ENCODE measurements at regions not wholly inside any gene's neighbourhood (a gene's known extent, or its start where the extent isn't known, plus 50 kb on each side); places are given as distances from the start of the nearest gene placed in this dataset.

DNA sequence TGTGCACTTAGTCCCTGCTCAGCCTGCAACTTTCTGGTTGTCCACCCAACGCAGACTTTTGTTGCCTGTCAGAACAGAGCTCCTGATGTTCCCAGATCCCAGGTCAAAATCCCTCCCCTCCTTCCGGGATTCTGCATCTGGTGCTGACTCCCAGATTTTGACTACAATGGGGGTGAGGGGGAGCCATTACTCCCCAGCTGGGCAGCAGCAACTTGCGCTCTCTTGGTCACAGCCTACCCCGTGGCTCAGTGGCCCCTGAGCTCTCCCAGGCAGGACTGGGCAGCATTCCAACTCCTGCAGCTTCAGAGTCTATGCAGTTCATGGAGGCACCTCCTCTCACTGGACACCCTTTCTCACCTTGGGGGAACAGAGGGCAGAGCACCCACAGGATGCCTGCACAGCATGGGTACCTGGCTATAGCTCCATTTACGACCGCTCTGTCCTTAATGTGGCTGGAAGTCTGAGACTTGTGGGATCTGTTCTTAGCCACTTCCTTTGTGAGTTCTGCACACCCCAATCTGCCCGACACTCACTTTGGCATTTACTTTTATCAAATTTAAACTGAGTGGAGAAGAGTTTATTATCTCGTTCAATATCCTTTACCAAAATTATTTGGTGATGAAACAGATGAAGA, 545.5 kb upstream of the MGMT start:
- DNase-seq: no peak

DNA sequence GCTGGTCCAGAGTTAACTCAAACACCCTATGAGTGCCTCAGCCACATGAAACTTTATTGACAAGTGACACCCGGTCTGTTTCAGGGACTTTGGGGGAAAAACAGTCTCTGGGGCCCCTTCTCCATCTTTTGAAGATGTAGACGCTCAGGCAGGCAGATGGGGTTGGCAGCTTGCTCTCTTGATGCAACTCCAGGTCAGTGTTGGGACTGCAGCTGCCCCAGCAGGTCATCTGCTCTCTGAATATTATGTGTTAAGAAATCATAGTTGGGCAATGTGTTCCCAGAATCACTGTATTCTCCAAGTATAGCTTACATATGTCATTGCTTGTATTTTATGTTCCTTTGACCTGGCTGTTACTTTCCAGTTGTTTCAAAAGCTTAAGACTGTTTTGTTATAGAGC, 544.9 kb upstream of the MGMT start:
- no peak for DNase-seq

DNA sequence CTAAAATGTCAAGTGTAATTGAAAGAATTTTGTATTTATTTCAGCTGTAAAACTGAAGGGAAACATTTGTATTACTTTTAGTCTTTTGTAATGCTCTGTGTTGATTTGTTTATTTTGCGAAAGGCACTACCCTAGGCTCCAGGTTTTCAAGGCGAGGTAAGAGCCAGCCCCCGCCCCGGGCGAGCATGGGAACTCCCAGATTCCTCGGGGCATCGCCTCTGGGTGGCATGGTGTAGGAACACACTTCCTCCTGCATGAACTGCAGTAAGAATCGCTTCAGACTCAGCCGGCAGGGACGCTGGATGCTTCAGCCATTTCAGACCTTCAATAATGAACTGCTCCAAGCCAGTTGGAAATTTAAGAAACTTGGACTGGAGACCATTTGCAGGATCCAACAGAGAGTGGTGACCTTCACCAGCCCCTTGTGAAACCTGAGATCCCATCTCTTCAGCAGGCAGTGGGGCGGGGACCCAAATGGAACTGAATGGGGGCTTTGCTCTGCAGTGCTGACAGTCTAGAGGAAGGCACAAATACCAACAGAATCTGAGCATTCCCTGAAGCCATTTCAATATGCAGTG, 544.3 kb upstream of the MGMT start:
- DNase-seq: no peak

DNA sequence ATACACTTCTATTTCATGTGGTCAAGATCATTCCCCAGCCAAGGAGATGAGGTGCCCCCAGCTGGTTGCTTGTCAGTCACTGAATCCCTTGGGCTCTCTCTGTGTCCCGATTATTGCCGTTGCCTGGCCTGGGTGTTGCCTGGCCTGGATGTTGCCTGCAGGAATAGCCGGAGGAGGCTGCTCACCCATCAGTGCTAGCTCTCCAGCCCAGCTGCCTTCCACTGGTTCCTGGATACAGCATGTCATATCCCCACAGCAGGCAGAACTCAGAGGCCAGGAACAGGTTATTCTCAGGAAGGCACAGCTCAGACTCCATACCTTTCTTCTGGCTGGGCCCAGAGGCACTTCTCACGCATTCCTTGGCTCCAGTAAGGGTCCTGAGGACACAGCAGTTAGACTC, 542.1 kb upstream of the MGMT start:
- DNase-seq: no peak

DNA sequence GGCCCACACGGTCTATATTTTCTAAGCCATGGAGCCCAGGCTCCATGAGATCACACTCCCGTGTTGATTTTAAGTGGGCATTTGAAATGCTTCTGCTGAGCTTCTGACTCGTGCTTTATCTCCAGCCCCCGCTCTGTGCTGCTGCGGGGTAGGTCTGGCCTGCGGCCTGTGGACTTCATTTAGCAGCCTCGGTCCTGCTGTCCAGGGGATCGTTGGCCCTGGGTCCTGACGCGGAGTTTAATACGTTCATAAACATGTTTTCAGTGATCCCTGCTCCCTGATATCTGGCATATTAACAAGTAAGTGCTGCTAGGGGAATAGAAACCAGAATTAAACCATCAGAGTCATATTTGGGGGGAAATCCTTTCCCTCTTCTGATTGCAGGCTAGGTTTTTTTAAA, 540.3 kb upstream of the MGMT start:
- no peak for DNase-seq

DNA sequence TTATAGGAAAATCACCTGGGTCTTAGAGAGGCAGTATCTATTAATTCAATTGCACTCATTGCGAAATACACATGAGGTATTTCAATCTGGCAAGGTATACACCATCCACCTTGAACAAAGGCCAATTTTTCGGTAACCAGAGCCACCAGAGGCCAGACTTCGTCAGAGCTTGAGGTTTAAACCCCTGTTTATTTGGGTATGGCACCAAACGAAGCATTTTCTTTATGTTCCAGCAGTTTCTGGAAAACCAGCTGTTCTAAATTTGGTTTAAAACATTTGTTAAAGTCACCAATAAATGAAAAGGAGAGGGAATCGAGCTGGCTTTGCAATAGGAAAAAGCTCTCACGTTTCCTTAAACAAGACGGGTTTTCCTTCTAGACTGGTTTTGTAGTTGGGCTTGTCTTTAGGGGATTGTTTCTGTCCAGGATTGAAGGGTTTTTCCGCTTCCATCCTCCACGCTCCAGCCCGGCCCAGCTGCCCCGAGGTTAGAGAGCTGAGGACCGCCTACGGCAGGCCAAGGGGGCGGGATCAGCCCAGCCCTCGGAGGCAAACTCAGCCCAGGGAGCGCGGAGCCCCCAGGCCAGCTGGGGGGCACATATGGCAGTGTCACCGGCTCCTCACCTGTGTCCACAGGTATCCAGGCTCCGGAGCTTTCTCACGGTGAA, 539.4 kb upstream of the MGMT start:
- no peak for DNase-seq

DNA sequence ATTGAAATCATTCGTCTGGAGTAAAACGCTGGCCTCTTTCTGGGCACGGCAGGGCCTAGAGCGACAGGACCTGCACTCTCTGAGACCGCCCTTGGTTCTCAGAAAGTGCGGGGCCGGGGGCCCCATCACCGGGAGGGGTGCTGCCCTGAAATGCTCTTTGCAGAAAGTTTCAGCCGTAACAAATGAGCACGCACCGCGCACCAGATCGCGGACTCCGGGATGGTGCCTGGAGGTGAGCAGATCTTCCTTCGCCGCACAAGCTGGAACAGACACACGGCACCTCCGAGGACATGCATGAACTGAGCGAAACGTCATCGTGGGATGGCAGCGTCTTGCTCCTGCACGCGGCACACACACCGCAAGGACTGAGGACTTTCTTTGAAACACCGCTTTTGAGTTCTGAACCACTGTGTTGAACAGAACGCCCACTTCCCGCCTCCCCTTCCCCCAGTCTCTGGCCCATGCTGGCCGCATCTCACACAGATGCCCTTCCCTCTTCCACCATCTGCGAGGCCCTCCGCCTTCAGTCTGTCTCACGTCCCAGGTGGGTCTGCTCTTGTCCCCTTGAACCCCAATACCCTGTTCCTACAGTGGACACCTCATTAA, 538.7 kb upstream of the MGMT start:
- DNase-seq: no peak

DNA sequence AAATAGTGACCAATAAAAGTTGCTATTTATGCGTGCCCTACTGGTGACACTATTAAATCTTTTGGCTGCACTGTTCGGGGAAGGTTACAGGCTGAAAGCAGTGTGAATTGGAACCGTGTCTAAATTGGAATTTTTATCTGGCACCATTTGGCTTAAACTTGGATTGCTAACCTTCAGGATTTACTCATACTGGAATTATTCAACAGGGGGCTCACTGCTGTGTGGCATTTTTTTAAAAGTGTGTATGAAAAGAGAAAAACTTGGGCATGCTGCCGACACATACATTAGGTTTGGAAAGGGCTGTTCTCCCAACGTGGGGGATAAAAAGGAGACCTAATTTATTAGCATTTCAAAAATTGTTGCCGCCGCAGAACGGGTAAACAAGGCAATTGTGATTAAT, 537.9 kb upstream of the MGMT start:
- DNase-seq: no peak

DNA sequence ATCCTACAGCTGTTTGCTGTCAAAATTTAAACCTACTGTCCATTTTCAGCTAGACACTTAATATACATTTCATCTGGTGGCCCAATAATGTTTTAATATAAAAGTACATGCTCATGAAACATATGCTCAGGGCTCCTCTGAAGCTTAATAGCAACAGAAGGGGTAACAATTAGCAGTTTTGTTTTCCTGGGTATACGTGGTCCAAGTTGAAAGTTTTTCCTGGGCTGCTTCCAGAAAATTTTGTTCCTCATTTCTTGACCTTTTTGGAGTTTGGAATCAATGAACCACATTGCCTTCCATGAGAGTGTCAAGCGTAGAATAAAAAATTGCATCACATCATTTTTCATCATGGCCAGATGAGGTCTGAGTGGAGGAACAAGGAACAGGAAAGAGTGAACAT, 537.3 kb upstream of the MGMT start:
- no peak for DNase-seq

DNA sequence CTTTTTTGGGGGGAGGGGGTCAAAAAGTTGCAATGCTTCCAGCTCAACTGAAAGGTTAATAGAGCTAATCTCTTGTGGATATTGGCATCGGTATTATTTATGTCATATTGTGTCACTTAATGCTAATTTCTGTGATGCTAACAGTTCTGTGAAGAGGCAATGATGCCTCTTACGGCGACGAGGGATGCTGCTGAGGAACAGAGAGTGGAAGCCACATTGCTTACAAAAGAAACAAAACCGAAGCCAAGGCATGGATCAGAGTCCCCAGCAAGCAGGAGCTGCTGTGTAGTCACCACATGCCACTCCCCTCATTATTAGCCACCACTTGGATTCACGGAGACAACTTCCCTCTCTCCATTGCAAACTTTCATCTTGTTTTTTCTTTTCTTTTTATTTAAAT, 536.5 kb upstream of the MGMT start:
- DNase-seq: no peak

DNA sequence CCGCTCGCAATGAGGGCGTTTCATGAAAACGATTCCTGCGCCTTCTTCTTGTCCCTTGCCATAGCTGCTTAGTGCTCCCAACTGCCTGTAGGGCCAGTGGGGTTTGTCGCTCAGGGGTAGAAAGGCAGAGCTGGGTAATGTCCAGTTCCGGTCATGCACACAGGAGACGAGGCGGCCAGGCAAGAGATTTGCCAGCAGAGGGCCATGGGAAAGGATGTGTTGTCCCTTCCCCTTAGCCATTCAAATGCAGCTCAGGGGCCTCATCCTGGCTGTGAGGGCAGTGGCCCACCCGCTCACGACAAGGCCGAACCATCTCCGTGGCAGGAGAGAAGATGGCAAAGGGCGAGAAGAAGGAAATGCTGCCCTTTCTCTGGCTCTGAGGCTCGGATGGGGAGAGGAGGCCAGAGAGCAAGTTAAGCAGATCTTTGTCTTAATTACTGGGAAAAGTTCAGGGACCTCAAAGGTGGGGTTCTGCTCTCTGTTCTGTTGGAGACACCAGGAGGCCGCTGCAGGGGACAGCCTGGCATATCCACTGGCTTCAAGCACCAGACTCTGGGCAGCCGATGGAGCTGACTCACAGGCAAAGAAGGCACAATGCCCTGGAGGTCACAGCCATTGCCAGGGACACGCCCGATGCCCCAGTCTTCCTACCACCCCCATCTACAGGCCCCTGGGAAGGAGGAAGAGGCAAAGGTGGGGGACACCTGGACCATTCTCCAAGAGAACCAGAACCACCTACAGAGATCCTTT, 534.8 kb upstream of the MGMT start:
- DNase-seq: no peak

DNA sequence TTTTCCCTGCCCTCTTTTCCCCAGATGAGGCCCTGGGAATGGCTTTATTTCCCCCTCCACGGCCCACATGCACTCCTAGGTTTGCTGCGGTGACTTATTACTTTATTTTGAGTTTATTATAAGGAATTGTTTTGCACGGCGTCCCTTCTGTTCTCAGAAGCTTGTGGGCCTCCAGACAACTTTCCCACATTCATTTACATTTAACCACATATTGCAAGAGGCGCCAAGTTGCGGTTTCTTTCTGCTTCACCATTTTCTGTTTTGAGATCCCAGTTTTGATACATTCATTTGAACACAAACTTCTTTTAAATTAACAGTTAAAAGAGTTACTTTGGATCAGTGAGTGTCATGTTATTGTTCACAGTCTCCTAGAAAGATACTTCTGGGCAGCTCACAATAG, 532.5 kb upstream of the MGMT start:
- no peak for DNase-seq

DNA sequence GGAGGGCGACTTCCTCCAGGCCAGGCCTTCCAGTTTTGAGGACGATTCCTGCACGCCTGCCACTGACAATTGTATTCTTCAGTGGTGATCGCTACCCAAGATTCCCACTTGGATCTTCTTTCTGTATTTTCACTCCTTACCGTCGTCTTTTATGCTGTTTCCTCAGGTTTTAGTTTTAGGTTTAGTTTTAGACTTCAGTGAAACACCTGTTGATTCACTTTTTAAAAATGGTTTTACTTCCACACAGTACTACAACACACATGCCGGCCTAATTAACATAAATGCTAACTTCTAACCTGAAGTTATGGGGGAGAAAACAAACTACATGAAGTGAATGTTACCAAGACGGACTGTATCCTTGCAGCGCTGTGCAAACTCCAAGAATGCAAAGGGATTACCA, 530.6 kb upstream of the MGMT start:
- DNase-seq: no peak

DNA sequence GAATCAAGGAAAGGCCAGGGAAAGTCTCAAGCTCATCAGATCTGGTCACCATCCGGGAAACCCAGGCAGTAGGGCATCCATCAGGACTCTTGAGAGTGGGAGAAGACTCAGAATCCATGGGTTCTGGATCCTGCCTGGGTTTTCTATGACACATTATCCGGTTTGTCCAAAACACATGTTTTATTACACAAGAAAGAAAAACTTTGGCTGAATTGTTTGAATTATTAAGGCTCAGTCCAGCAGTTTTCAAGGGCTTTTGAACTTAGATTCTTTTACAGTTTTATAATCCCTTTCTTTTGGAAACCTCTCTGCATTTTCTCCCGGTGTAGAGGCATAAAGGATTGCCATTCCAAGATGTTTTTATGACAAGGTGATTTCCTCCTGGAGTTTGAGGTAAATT, 528.5 kb upstream of the MGMT start:
- no peak for DNase-seq

DNA sequence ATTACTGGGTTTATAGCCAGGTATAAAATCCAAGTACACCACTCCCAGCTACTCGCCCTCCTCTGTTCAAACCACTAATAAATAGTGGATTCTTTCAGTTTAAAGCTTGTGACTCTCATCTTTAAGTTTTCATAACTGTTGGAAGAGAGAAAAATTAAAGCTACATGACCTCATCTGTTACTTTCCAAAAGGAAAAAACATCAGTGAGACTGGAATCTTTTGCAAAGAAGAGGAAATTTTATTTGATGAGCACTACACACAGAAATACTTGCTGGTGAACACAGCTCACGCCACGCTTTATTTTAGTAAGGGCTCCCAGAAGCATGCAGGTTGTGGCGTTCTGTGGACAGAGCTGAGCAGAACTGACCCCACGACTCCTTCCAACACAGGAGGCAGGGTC, 527.0 kb upstream of the MGMT start:
- no peak for DNase-seq

DNA sequence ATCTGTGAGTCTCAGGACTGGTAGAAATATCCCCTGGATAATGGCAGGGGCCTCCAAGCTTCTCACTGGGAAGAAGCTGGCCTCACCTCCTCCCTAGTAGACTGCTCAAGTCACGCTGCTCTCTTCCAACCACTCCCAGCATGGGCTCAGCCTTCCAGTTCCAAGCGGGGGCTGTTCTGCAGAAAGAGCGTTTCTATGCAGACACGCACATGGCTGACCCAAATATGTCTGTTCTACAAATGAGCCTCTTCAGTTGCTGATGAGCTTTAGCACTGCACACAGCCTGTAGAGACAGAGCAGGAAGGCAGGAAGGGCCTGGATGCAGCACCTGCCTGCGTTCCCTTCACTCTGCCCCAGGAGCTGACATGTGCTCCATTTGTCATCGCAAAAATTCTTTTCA, 523.9 kb upstream of the MGMT start:
- no peak for DNase-seq

DNA sequence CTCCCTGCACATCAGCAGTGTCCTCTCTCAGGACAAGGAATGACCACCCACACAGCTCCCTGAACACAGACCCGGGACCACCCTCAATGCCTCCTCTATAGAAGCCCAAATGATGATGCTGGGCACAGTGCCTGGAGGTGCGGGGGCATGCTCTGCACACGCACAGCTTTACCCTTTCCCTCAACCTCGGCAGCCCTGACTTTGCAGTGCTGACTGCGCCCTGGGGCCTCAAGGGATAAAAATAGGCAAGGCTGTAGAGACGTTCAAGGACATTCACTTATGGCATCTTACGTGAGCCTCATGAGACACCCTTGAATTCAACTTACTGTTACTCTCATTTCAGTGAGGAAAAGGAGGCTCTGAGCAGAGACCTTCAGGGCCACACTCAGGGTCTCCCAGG, 521.6 kb upstream of the MGMT start:
- DNase-seq: no peak

DNA sequence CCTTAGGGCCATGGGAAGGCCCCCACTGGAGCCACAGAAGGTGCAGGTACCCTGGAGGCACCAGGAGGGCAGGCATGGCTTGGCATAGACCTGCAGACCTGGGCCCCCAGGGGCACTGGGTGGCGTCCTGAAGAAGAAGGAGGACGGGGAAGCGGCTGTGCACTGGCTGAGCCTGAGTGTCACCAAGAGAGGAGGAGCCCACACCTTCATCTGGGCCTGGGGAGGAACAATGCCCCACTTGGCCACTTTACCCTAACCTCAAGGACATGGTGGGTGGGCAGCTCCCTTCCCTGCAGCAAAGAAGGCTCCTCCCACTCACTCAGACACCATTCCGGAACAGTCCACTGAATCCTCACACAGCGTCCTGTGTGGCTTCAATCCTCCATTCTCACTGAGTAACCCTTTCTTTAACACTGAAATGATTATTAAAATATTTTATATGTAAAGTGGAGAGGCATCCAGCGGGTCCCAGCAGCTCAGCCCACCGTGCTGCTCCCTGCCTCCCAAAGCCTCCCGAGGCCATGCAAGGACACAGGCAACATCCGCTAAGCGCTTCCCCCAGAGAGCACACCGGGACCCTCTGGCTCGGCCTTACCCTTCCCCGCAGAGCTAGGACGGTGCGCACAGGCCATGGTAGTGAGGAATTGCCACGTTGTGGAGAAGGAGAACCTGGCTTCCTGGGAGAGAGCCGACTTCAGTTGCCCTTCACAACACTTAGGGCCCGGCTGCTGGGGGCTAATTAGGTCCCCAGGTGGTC, 516.7 kb upstream of the MGMT start:
- DNase-seq: no peak

DNA sequence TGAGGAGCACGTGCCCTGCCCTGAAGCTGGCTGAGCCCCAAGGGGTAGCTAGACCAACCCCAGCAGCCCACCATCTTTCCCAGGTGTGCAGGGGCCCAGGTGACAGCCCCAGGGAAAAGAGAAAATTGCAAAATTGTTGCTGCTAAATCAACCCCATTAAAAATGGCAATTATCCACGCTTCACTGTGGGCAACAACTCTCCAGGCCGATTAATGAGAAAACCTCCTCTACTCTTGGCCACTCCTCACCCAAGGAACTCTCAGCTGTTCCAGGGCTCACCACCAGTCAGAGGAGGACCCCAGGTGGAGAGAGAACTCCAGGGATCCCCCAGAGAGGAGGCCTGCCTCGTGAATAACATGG, 516.1 kb upstream of the MGMT start:
- no peak for DNase-seq

DNA sequence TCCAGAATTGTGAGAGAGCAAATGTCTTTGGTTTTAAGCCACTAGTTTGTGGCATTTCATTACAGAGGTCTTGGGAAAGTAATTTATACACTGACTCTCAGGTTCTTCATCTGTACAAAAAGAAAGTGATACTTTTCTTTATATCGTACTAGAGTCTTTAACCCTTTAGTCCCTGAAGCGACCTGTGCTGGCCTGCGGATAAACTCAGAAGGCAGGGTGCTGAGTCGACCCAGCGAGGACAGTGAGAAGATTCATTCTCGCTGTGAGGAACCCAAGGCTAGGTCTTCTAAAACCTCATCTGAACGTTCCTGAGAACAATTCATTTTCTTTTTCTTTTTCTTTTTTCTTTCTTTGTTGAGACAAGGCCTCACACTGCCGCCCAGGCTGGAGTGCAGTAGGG, 514.2 kb upstream of the MGMT start:
- DNase-seq: no peak

DNA sequence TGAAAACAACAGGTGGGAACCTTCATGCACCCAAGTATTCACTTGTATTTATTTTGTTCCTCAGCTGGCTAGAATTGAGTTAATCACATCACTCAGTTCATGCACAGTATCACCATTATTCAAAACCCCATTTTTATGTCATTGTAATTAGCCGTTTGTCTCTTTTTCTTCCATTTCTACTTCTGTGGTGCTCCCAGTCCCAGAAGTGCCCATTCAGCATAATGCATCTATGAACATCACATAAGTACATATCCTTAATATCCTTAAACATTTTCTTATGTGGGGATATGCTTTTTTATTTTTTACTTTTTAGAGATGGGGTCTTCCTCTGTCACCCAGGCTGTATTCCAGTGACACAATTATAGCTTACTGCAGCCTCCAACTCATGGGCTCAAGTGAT, 510.9 kb upstream of the MGMT start:
- DNase-seq: no peak

DNA sequence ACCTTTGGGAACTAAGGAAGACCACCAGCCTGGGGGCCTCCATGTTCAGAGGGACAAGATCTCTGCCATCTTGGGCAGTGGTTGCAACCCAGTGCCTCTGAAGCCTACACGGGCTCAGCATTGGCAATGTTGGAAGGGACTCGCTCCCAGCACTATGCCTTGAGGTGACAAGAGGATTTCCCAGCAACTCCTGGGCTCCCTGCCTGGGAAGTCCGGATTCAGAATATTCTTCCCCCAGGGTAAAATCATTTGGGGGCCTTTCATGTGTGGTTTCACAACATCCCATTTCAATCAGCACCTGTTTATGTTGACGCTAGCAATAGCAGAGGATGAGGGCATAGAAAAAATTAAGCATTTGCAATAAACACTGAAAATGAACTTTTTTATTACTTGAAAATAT, 509.8 kb upstream of the MGMT start:
- no peak for DNase-seq
